ENCODE measurements at regions not wholly inside any gene's neighbourhood (a gene's known extent, or its start where the extent isn't known, plus 50 kb on each side); places are given as distances from the start of the nearest gene placed in this dataset.

- no peak for DNase-seq (ENCODE audit: low read depth in 2 of 2)
Measured at GRCh38 chr16:73823205-73823849, 473.3 kb upstream of the PSMD7 start.

GRCh38 chr16:73817526-73818324 lies 478.9 kb upstream of the PSMD7 start:
- DNase-seq (ENCODE audit: low read depth in 2 of 2), result no peak

- DNase-seq (ENCODE audit: low read depth in 2 of 2), result no peak
Measured at GRCh38 chr16:73813527-73813926, 483.1 kb upstream of the PSMD7 start.

- no peak for DNase-seq (ENCODE audit: low read depth in 2 of 2)
Measured at GRCh38 chr16:73804456-73804855, 492.2 kb upstream of the PSMD7 start.

- DNase-seq (ENCODE audit: low read depth in 2 of 2), result no peak
Measured at GRCh38 chr16:73798471-73798870, 498.1 kb upstream of the PSMD7 start.

- no peak for DNase-seq (ENCODE audit: low read depth in 2 of 2)
Measured at GRCh38 chr16:73797115-73797514, 499.5 kb upstream of the PSMD7 start.

- no peak for DNase-seq (ENCODE audit: low read depth in 2 of 2)
Measured at GRCh38 chr16:73796241-73796640, 500.4 kb upstream of the PSMD7 start.

- DNase-seq (ENCODE audit: low read depth in 2 of 2), result no peak
Measured at GRCh38 chr16:73794994-73795393, 501.6 kb upstream of the PSMD7 start.

- no peak for DNase-seq (ENCODE audit: low read depth in 2 of 2)
Measured at GRCh38 chr16:73793871-73794437, 502.7 kb upstream of the PSMD7 start.

GRCh38 chr16:73793260-73793659 lies 503.4 kb upstream of the PSMD7 start:
- DNase-seq (ENCODE audit: low read depth in 2 of 2), result no peak

GRCh38 chr16:73792199-73793020 lies 504.2 kb upstream of the PSMD7 start:
- DNase-seq (ENCODE audit: low read depth in 2 of 2), result no peak

- DNase-seq (ENCODE audit: low read depth in 2 of 2), result no peak
Measured at GRCh38 chr16:73781297-73781696, 515.3 kb upstream of the PSMD7 start.

- DNase-seq (ENCODE audit: low read depth in 2 of 2), result no peak
Measured at GRCh38 chr16:73778887-73779286, 517.7 kb upstream of the PSMD7 start.

GRCh38 chr16:73775841-73776388 lies 520.7 kb upstream of the PSMD7 start:
- no peak for DNase-seq (ENCODE audit: low read depth in 2 of 2)

GRCh38 chr16:73771196-73772064 lies 525.2 kb upstream of the PSMD7 start:
- DNase-seq (ENCODE audit: low read depth in 2 of 2), result no peak

- no peak for DNase-seq (ENCODE audit: low read depth in 2 of 2)
Measured at GRCh38 chr16:73768786-73769203, 527.8 kb upstream of the PSMD7 start.

GRCh38 chr16:73764321-73764720 lies 532.3 kb upstream of the PSMD7 start:
- DNase-seq (ENCODE audit: low read depth in 2 of 2), result no peak

GRCh38 chr16:73756289-73757178 lies 540.1 kb upstream of the PSMD7 start:
- DNase-seq (ENCODE audit: low read depth in 2 of 2), result no peak

- no peak for DNase-seq (ENCODE audit: low read depth in 2 of 2)
Measured at GRCh38 chr16:73753931-73754330, 542.7 kb upstream of the PSMD7 start.

- DNase-seq (ENCODE audit: low read depth in 2 of 2), result no peak
Measured at GRCh38 chr16:73750639-73751038, 546.0 kb upstream of the PSMD7 start.

Measured in activated CD4-positive, alpha-beta T cell treated with anti-CD3 and anti-CD28 coated beads for 24 hours (primary cell).